RWPE2 (cell line): ENCODE measurements at regions not wholly inside any gene's neighbourhood (a gene's known extent, or its start where the extent isn't known, plus 50 kb on each side); places are given as distances from the start of the nearest gene placed in this dataset.

Experiments used
- ATAC-seq: fragments of 200-7000 bp; cut with Tn5 transposase; 3 replicates; pipeline ENCODE4 v1.9.1; 2021; ENCODE audit warnings: low read depth
- DNase-seq: peaks from one replicate; pipeline ENCODE4 v3.0.0-alpha.2; 2020; ENCODE audit warnings: low spot score
- H3K27ac ChIP-seq: fragments of 450-650 bp; 2 replicates; pipeline ENCODE4 v1.5.1; 2017; ENCODE audit warnings: mild to moderate bottlenecking; ENCODE audit not compliant: poor library complexity, severe bottlenecking
- H3K27me3 ChIP-seq: fragments of 250-450 bp; sonication (Bioruptor Pico); 2 replicates; pipeline ENCODE4 v1.5.1; 2021; ENCODE audit warnings: mild to moderate bottlenecking, moderate library complexity; ENCODE audit not compliant: insufficient read depth, poor library complexity, severe bottlenecking
- H3K36me3 ChIP-seq: fragments of 250-450 bp; sonication (Bioruptor Pico); 2 replicates; pipeline ENCODE4 v1.5.1; 2020; ENCODE audit warnings: low read depth, mild to moderate bottlenecking, moderate library complexity
- H3K4me1 ChIP-seq: fragments of 250-450 bp; sonication (Bioruptor Pico); 2 replicates; pipeline ENCODE4 v1.5.1; 2021; ENCODE audit warnings: mild to moderate bottlenecking, moderate library complexity; ENCODE audit not compliant: insufficient read depth, poor library complexity, severe bottlenecking
- H3K4me3 ChIP-seq: fragments of 250-450 bp; sonication (Bioruptor Pico); 2 replicates; pipeline ENCODE4 v1.5.1; 2021; ENCODE audit warnings: mild to moderate bottlenecking, moderate library complexity; ENCODE audit not compliant: severe bottlenecking
- H3K9me3 ChIP-seq: fragments of 250-450 bp; sonication (Bioruptor Pico); 2 replicates; pipeline ENCODE4 v1.5.1; 2021; ENCODE audit warnings: mild to moderate bottlenecking, moderate library complexity; ENCODE audit not compliant: severe bottlenecking
- TF ChIP-seq, protein P1 (sequence below): fragments of 450-650 bp; IDR thresholded peaks from one replicate; pipeline ENCODE4 v1.5.1; 2017; ENCODE audit warnings: mild to moderate bottlenecking, moderate library complexity; ENCODE audit not compliant: poor library complexity, severe bottlenecking

DNA sequence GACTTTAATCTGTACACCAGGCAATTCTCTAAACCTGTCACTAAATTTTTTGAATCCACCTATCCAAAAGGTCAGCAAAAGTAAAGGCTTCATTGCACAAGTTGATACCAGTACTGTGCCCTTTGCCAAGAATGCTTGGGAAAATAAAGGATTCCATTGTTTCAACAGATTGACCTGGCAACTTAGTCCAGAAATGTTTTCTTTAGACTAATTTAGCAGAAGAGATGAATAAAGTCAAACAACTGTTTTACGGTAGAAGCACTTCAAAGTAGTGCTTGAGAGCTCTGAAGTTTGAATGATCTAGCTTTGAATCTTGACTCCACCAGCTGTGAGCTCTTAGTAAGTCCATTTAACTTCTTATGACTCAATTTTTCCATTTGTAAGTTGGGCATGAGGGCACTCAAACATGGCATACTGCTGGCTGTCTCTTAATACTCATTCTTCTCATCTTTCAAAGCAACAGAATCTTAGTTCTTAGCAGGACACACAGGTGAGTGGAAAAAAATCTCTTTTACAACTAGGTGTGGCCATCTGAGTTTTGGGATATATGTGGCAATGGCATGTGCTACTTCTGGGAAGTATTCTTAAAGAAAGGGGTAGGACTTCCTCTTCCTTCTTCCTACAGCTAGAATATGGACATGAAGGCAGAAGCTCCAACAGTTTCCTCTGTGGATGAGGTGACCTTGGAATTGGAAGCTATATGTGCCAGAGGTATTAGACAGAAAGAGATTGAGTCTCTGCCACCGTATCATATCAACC lies 55.9 kb upstream of the LOC128125822 start:
- Histone ChIP-seq H3K4me1 (peaks cover 15% of the 10 kb centered on the region), H3K27ac (peak overlapping the region; percentile 5), H3K9me3 (no peaks in the 10 kb centered on the region), H3K36me3 (no peaks in the 10 kb centered on the region), H3K4me3 (no peak overlapping the region), H3K27me3 (no peaks in the 10 kb centered on the region)
- peak; percentile 31; the same call in 2 of the 3 replicates for ATAC-seq
- no peak for DNase-seq
- TF ChIP-seq, protein P1, sequence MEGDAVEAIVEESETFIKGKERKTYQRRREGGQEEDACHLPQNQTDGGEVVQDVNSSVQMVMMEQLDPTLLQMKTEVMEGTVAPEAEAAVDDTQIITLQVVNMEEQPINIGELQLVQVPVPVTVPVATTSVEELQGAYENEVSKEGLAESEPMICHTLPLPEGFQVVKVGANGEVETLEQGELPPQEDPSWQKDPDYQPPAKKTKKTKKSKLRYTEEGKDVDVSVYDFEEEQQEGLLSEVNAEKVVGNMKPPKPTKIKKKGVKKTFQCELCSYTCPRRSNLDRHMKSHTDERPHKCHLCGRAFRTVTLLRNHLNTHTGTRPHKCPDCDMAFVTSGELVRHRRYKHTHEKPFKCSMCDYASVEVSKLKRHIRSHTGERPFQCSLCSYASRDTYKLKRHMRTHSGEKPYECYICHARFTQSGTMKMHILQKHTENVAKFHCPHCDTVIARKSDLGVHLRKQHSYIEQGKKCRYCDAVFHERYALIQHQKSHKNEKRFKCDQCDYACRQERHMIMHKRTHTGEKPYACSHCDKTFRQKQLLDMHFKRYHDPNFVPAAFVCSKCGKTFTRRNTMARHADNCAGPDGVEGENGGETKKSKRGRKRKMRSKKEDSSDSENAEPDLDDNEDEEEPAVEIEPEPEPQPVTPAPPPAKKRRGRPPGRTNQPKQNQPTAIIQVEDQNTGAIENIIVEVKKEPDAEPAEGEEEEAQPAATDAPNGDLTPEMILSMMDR = no peak

GRCh38 chr6:63517221-63517620 lies 55.1 kb upstream of the LOC128125822 start:
- ATAC-seq = no peak
- Histone ChIP-seq H3K9me3 (no peaks in the 10 kb centered on the region), H3K4me3 (no peak overlapping the region), H3K4me1 (peaks cover 17% of the 10 kb centered on the region), H3K27me3 (no peaks in the 10 kb centered on the region), H3K27ac (no peak overlapping the region), H3K36me3 (no peaks in the 10 kb centered on the region)
- TF ChIP-seq, protein P1 = no peak
- DNase-seq = no peak

DNA sequence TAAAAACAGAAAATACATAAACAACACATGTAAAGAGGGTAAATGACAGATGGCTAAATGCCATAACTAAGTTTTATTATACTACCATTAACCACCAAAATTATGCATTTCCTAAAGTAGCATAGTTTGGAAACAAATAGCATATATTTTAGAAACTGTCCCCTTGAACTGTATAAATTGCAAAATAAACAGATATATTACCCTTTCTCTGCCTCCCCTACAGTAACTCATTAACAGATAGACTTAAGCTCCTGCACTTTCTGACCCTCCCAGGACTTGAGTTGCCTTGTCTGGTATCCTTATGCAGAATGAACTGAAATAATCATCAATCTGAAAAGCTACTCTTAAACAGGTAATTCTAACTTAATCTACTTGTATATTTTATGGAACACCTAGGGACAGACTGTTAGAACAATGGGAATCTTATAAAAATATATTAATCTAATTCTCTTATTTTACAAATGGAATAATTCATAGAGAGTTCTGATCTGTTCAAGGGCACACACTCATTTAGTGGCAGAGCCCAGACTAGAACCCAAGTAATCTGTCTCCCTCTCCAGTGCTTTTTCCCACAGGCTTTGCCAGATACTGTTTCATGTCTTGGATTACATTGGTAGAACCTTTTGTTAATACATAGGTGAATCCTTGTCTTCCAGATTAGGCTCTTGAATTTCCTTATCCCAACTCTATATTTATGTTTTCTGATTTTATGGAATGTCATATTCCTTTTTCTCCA lies 50.6 kb upstream of the LOC128125822 start:
- no peaks in the 10 kb centered on the region for H3K36me3 ChIP-seq
- no peak for DNase-seq
- H3K27ac ChIP-seq = no peak overlapping the region
- TF ChIP-seq, protein P1 = no peak
- peaks cover 19% of the 10 kb centered on the region for H3K4me1 ChIP-seq
- no peaks in the 10 kb centered on the region for H3K9me3 ChIP-seq
- ATAC-seq = no peak
- no peaks in the 10 kb centered on the region for H3K27me3 ChIP-seq
- H3K4me3 ChIP-seq = no peak overlapping the region
